Kidney epithelial cell (primary cell): ENCODE measurements at regions not wholly inside any gene's neighbourhood (a gene's known extent, or its start where the extent isn't known, plus 50 kb on each side); places are given as distances from the start of the nearest gene placed in this dataset.

ENCODE experiments used
- DNase-seq: peaks from one replicate; pipeline ENCODE4 v3.0.0-alpha.2; 2010; ENCODE audit warnings: low read depth
- H3K27me3 ChIP-seq: 2 replicates; pipeline ENCODE4 v1.6.0; 2011; ENCODE audit warnings: low read length; ENCODE audit not compliant: control insufficient read depth, insufficient read depth
- H3K36me3 ChIP-seq: 2 replicates; pipeline ENCODE4 v1.5.1; 2011; ENCODE audit warnings: low read length; ENCODE audit not compliant: control insufficient read depth, insufficient read depth
- H3K4me3 ChIP-seq: 2 replicates; pipeline ENCODE4 v1.5.1; 2011; ENCODE audit warnings: low read depth, mild to moderate bottlenecking, control low read depth, low read length
- CTCF ChIP-seq: IDR thresholded peaks from 2 replicates; pipeline ENCODE4 v1.5.1; 2011; ENCODE audit warnings: mild to moderate bottlenecking, moderate library complexity, low read length, control low read depth, inconsistent platforms; ENCODE audit not compliant: insufficient read depth, poor library complexity, severe bottlenecking

DNA sequence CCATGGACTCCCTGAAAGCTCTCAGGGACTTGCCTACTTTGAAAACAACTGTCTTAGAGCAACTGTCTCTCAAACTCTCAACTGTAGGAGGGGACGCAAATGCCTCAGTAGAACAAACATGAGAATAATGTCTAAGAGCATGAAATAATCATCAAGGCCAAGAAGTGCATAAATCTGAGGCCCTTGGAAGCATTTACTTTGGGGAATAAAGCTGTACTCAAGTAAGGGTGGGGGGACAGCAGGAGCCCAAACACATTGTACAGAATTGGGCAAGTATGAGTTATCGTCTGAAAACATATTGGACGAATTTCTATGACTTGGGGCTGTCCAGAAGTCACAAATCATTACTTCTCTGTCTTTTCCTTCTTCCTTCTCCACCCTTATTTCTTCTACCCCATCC lies 96.3 kb upstream of the HMHB1 start:
- no peaks in the 10 kb centered on the region for H3K36me3 ChIP-seq
- no peaks in the 10 kb centered on the region for H3K27me3 ChIP-seq
- TF ChIP-seq CTCF = no peak
- no peak overlapping the region for H3K4me3 ChIP-seq
- DNase-seq = no peak

DNA sequence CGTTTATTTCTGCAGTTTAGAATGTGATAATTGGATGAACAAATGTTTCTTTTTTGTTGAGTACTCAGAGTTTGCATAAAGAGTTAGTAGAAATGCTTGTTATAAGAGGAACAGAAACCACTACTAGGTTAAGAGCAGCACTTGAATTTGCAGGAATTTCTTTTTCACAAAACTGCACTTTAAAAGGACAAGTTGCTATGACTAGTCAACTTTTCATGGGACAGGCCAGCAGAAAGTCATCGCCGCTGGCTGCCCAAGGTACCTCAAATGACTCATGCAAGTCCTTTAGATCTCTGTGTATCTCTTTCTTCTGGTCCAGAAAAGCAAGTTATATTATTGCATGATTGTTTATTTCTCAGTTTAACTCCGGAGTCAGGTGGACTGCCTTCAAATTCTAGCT lies 97.3 kb upstream of the HMHB1 start:
- no peak overlapping the region for H3K4me3 ChIP-seq
- no peaks in the 10 kb centered on the region for H3K27me3 ChIP-seq
- no peak for TF ChIP-seq CTCF
- no peaks in the 10 kb centered on the region for H3K36me3 ChIP-seq
- DNase-seq = no peak

- H3K27me3 ChIP-seq = no peaks in the 10 kb centered on the region
- no peaks in the 10 kb centered on the region for H3K36me3 ChIP-seq
- TF ChIP-seq CTCF = no peak
- H3K4me3 ChIP-seq = no peak overlapping the region
- no peak for DNase-seq
Observed at GRCh38 chr5:143713047-143714003, 98.6 kb upstream of the HMHB1 start.

GRCh38 chr5:143708672-143709071 lies 103.3 kb upstream of the HMHB1 start:
- H3K27me3 ChIP-seq = no peaks in the 10 kb centered on the region
- H3K4me3 ChIP-seq = no peak overlapping the region
- no peak for DNase-seq
- no peaks in the 10 kb centered on the region for H3K36me3 ChIP-seq
- no peak for TF ChIP-seq CTCF

- H3K36me3 ChIP-seq = no peaks in the 10 kb centered on the region
- H3K4me3 ChIP-seq = no peak overlapping the region
- no peaks in the 10 kb centered on the region for H3K27me3 ChIP-seq
- DNase-seq = no peak
- TF ChIP-seq CTCF = no peak
Observed at GRCh38 chr5:143707806-143708205, 104.2 kb upstream of the HMHB1 start.

DNA sequence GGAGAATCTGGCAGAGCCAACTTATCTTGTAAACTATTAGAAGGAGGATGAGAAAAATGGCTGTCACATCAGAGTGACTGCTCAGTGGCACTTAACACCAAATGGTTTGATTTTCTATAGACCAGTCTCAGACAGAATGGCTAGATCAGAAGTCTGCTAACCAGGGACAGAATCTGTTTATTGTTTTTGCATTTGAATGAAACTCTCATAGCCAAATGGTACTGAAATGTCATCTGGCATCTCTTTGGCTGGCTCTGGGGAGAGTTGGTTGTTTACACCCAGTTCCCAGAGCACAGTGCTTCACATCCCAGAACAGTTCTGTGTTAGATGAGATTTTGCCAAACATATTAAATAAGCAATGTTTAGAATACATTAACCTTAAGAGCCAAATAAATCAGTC lies 106.6 kb upstream of the HMHB1 start:
- DNase-seq = no peak

More for the DNA sequence above, 106.6 kb upstream of the HMHB1 start:
- no peak for TF ChIP-seq CTCF
- H3K27me3 ChIP-seq = no peaks in the 10 kb centered on the region
- H3K4me3 ChIP-seq = no peak overlapping the region
- H3K36me3 ChIP-seq = no peaks in the 10 kb centered on the region
